ENCODE measurements at regions not wholly inside any gene's neighbourhood (a gene's known extent, or its start where the extent isn't known, plus 50 kb on each side); places are given as distances from the start of the nearest gene placed in this dataset.

- Histone ChIP-seq H3K9me3 (ENCODE audit: insufficient read depth, low read length) (no peaks in the 10 kb centered on the region), H4K20me1 (ENCODE audit: low read depth, low read length) (no peaks in the 10 kb centered on the region), H3K27ac (ENCODE audit: low read depth, low read length) (no peak overlapping the region), H3K4me2 (ENCODE audit: low read depth, low read length, poor library complexity, severe bottlenecking) (no peak overlapping the region), H3F3A (ENCODE audit: insufficient read depth) (no peaks in the 10 kb centered on the region), H3K79me2 (ENCODE audit: insufficient read depth, low read length) (no peaks in the 10 kb centered on the region), H3K9ac (ENCODE audit: low read length) (no peak overlapping the region), H3K36me3 (ENCODE audit: low read length) (no peaks in the 10 kb centered on the region), H3K27me3 (ENCODE audit: low read length) (no peaks in the 10 kb centered on the region), H2AFZ (ENCODE audit: low read depth, low read length, severe bottlenecking) (no peak overlapping the region), H3K9me2 (replicated peaks; ENCODE audit: insufficient read depth, low read length) (no peaks in the 10 kb centered on the region), H3K4me3 (ENCODE audit: insufficient read depth, low read length, poor library complexity, severe bottlenecking) (no peak overlapping the region)
- no peak for TF ChIP-seq CTCF (IDR thresholded peaks at IDR 0.05; ENCODE audit: insufficient read depth, low read length, poor library complexity, severe bottlenecking)
- TF ChIP-seq EZH2phosphoT487 (conservative IDR thresholded peaks at IDR 0.05; ENCODE audit: low read length), result no peak
Measured at GRCh38 chr17:70454908-70455307, 285.6 kb downstream of the KCNJ2 start.

GRCh38 chr17:70464995-70465394 is 295.7 kb downstream of the KCNJ2 start:
- Histone ChIP-seq H3K79me2 (ENCODE audit: insufficient read depth, low read length) (no peaks in the 10 kb centered on the region), H4K20me1 (ENCODE audit: low read depth, low read length) (no peaks in the 10 kb centered on the region), H3K4me3 (ENCODE audit: insufficient read depth, low read length, poor library complexity, severe bottlenecking) (no peak overlapping the region), H2AFZ (ENCODE audit: low read depth, low read length, severe bottlenecking) (no peak overlapping the region), H3K27ac (ENCODE audit: low read depth, low read length) (no peak overlapping the region), H3F3A (ENCODE audit: insufficient read depth) (no peaks in the 10 kb centered on the region), H3K9ac (ENCODE audit: low read length) (no peak overlapping the region), H3K9me2 (replicated peaks; ENCODE audit: insufficient read depth, low read length) (no peaks in the 10 kb centered on the region), H3K36me3 (ENCODE audit: low read length) (no peaks in the 10 kb centered on the region), H3K9me3 (ENCODE audit: insufficient read depth, low read length) (no peaks in the 10 kb centered on the region), H3K4me2 (ENCODE audit: low read depth, low read length, poor library complexity, severe bottlenecking) (no peak overlapping the region), H3K27me3 (ENCODE audit: low read length) (no peaks in the 10 kb centered on the region)
- TF ChIP-seq EZH2phosphoT487 (conservative IDR thresholded peaks at IDR 0.05; ENCODE audit: low read length) (no peak), CTCF (IDR thresholded peaks at IDR 0.05; ENCODE audit: insufficient read depth, low read length, poor library complexity, severe bottlenecking) (no peak)

- H3K36me3 ChIP-seq (ENCODE audit: low read length), result no peaks in the 10 kb centered on the region
- H3K4me2 ChIP-seq (ENCODE audit: low read depth, low read length, poor library complexity, severe bottlenecking), result no peak overlapping the region
- H3K79me2 ChIP-seq (ENCODE audit: insufficient read depth, low read length), result no peaks in the 10 kb centered on the region
- TF ChIP-seq CTCF (IDR thresholded peaks at IDR 0.05; ENCODE audit: insufficient read depth, low read length, poor library complexity, severe bottlenecking) (no peak), EZH2phosphoT487 (conservative IDR thresholded peaks at IDR 0.05; ENCODE audit: low read length) (no peak)
- no peak overlapping the region for H3K27ac ChIP-seq (ENCODE audit: low read depth, low read length)
- no peak overlapping the region for H3K4me3 ChIP-seq (ENCODE audit: insufficient read depth, low read length, poor library complexity, severe bottlenecking)
- H3F3A ChIP-seq (ENCODE audit: insufficient read depth), result no peaks in the 10 kb centered on the region
- no peaks in the 10 kb centered on the region for H3K9me2 ChIP-seq (replicated peaks; ENCODE audit: insufficient read depth, low read length)
- H3K9me3 ChIP-seq (ENCODE audit: insufficient read depth, low read length), result no peaks in the 10 kb centered on the region
- H2AFZ ChIP-seq (ENCODE audit: low read depth, low read length, severe bottlenecking), result no peak overlapping the region
- no peaks in the 10 kb centered on the region for H4K20me1 ChIP-seq (ENCODE audit: low read depth, low read length)
- H3K27me3 ChIP-seq (ENCODE audit: low read length), result no peaks in the 10 kb centered on the region
- H3K9ac ChIP-seq (ENCODE audit: low read length), result no peak overlapping the region
Measured at GRCh38 chr17:70468661-70469060, 299.3 kb downstream of the KCNJ2 start.
